Smooth muscle cell (in vitro differentiated cells): ENCODE measurements at regions not wholly inside any gene's neighbourhood (a gene's known extent, or its start where the extent isn't known, plus 50 kb on each side); places are given as distances from the start of the nearest gene placed in this dataset.

Experiments used
- DNase-seq: peaks from one replicate; lab custom pipeline; 2025; ENCODE audit not compliant: unreplicated experiment; lab: John Stamatoyannopoulos, UW
- H2AFZ ChIP-seq: fragments of 200-600 bp; sonication (generic); 2 replicates; pipeline ENCODE4 v1.6.0; 2016; ENCODE audit warnings: antibody characterized with exemption, low read depth, mild to moderate bottlenecking
- H3F3A ChIP-seq: fragments of 200-600 bp; sonication (generic); 2 replicates; pipeline ENCODE4 v1.6.0; 2017; ENCODE audit warnings: antibody characterized with exemption, low read depth
- H3K27ac ChIP-seq: fragments of 200-600 bp; sonication (generic); 2 replicates; pipeline ENCODE4 v1.5.1; 2016; ENCODE audit warnings: low read depth, mild to moderate bottlenecking
- H3K27me3 ChIP-seq: fragments of 200-600 bp; sonication (generic); 2 replicates; pipeline ENCODE4 v1.6.1; 2016; ENCODE audit warnings: low read depth, mild to moderate bottlenecking
- H3K36me3 ChIP-seq: fragments of 200-600 bp; sonication (generic); 2 replicates; pipeline ENCODE4 v1.5.1; 2016; ENCODE audit warnings: low read depth
- H3K4me1 ChIP-seq: fragments of 200-600 bp; sonication (generic); 2 replicates; pipeline ENCODE4 v1.5.1; 2016; ENCODE audit warnings: low read depth
- H3K4me2 ChIP-seq: fragments of 200-600 bp; sonication (generic); 2 replicates; pipeline ENCODE4 v1.6.0; 2016; ENCODE audit warnings: mild to moderate bottlenecking
- H3K4me3 ChIP-seq: fragments of 200-600 bp; sonication (generic); 2 replicates; pipeline ENCODE4 v1.5.1; 2016; ENCODE audit warnings: mild to moderate bottlenecking
- H3K79me2 ChIP-seq: fragments of 200-600 bp; sonication (generic); 2 replicates; pipeline ENCODE4 v1.6.0; 2016; ENCODE audit warnings: low read depth, mild to moderate bottlenecking
- H3K9ac ChIP-seq: fragments of 200-600 bp; sonication (generic); 2 replicates; pipeline ENCODE4 v1.6.0; 2016; ENCODE audit warnings: low read depth
- H3K9me3 ChIP-seq: fragments of 200-600 bp; sonication (generic); replicated peaks from 2 replicates; pipeline ENCODE4 v1.5.1; 2016; ENCODE audit warnings: low read depth
- H4K20me1 ChIP-seq: fragments of 200-600 bp; sonication (generic); 2 replicates; pipeline ENCODE4 v1.6.0; 2016; ENCODE audit warnings: low read depth
- WGBS: methylation state at CpG from one replicate; pipeline ENCODE4 v1.1.7; 2016; ENCODE audit warnings: low lambda C conversion rate; 5-methylcytosine and 5-hydroxymethylcytosine counted together
- TF ChIP-seq, protein P1 (sequence below): fragments of 200-600 bp; sonication (generic); IDR thresholded peaks from 2 replicates; pipeline ENCODE4 v1.5.1; 2017; ENCODE audit warnings: borderline replicate concordance, mild to moderate bottlenecking, antibody characterized with exemption; ENCODE audit not compliant: insufficient read depth, poor library complexity, severe bottlenecking

DNA sequence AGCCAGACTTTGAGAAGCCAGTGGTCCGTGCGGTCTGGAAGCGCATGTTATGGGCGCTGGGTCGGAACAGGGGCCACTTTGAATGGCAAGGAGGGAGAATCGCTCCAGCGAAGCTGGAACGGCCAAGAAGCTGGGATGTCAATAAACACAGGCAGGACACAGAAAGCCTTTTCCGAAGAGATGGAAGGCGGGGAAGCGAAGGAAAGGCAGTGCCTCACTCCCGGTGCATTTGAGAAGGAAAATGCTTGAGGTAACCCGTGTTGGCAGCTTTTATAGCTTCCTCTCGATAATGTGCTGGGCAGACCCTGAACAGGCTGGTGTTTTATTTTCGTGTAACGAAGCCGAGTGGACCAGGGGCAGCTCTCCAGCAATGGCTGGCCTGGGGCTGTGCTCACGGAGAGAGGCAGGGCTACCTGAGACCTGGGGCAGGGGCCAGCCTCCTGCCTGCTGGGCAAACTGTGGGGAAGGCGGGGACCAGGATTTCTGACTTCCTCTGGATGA is 84.2 kb upstream of the SPRY4 start:
- no peaks in the 10 kb centered on the region for H3K9me3 ChIP-seq
- H3K4me1 ChIP-seq, result peaks cover 9% of the 10 kb centered on the region
- no peak overlapping the region for H3K4me2 ChIP-seq
- DNase-seq, result no peak
- no peaks in the 10 kb centered on the region for H3K36me3 ChIP-seq
- H3K27me3 ChIP-seq, result no peaks in the 10 kb centered on the region
- no peaks in the 10 kb centered on the region for H4K20me1 ChIP-seq
- TF ChIP-seq, protein P1, sequence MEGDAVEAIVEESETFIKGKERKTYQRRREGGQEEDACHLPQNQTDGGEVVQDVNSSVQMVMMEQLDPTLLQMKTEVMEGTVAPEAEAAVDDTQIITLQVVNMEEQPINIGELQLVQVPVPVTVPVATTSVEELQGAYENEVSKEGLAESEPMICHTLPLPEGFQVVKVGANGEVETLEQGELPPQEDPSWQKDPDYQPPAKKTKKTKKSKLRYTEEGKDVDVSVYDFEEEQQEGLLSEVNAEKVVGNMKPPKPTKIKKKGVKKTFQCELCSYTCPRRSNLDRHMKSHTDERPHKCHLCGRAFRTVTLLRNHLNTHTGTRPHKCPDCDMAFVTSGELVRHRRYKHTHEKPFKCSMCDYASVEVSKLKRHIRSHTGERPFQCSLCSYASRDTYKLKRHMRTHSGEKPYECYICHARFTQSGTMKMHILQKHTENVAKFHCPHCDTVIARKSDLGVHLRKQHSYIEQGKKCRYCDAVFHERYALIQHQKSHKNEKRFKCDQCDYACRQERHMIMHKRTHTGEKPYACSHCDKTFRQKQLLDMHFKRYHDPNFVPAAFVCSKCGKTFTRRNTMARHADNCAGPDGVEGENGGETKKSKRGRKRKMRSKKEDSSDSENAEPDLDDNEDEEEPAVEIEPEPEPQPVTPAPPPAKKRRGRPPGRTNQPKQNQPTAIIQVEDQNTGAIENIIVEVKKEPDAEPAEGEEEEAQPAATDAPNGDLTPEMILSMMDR, result no peak
- H3F3A ChIP-seq, result peaks cover 12% of the 10 kb centered on the region
- H3K4me3 ChIP-seq, result no peak overlapping the region
- H2AFZ ChIP-seq, result no peak overlapping the region
- no peaks in the 10 kb centered on the region for H3K79me2 ChIP-seq
- 82% methylated on average over 19 of the region's 19 CpGs for WGBS
- no peak overlapping the region for H3K9ac ChIP-seq
- H3K27ac ChIP-seq, result no peak overlapping the region

- 85% methylated on average over 7 of the region's 7 CpGs for WGBS
- Histone ChIP-seq H3K9me3 (no peaks in the 10 kb centered on the region), H2AFZ (no peak overlapping the region), H3K4me2 (no peak overlapping the region), H4K20me1 (no peaks in the 10 kb centered on the region), H3K4me1 (peaks cover 12% of the 10 kb centered on the region), H3K79me2 (no peaks in the 10 kb centered on the region), H3K4me3 (no peak overlapping the region), H3F3A (peaks cover 16% of the 10 kb centered on the region), H3K27me3 (no peaks in the 10 kb centered on the region), H3K27ac (no peak overlapping the region), H3K36me3 (no peaks in the 10 kb centered on the region), H3K9ac (no peak overlapping the region)
- TF ChIP-seq, protein P1, result no peak
- DNase-seq, result no peak
Measured at GRCh38 chr5:142408536-142408935, 83.7 kb upstream of the SPRY4 start.

- peaks cover 12% of the 10 kb centered on the region for H3K4me1 ChIP-seq
- peaks cover 16% of the 10 kb centered on the region for H3F3A ChIP-seq
- H3K79me2 ChIP-seq, result no peaks in the 10 kb centered on the region
- no peaks in the 10 kb centered on the region for H3K36me3 ChIP-seq
- H3K9ac ChIP-seq, result no peak overlapping the region
- H3K4me2 ChIP-seq, result no peak overlapping the region
- no peaks in the 10 kb centered on the region for H3K27me3 ChIP-seq
- no peaks in the 10 kb centered on the region for H4K20me1 ChIP-seq
- H3K27ac ChIP-seq, result no peak overlapping the region
- H3K9me3 ChIP-seq, result no peaks in the 10 kb centered on the region
- DNase-seq, result no peak
- TF ChIP-seq, protein P1, result no peak
- WGBS, result 92% methylated on average over 6 of the region's 6 CpGs
- H2AFZ ChIP-seq, result no peak overlapping the region
- no peak overlapping the region for H3K4me3 ChIP-seq
Measured at GRCh38 chr5:142405814-142406395, 81.1 kb upstream of the SPRY4 start.

GRCh38 chr5:142405023-142405422 is 80.2 kb upstream of the SPRY4 start:
- Histone ChIP-seq H2AFZ (peak overlapping the region; percentile 68), H3F3A (peaks cover 16% of the 10 kb centered on the region), H3K36me3 (no peaks in the 10 kb centered on the region), H3K4me1 (peaks cover 12% of the 10 kb centered on the region), H3K9ac (no peak overlapping the region), H3K4me2 (peak overlapping the region; percentile 84), H3K4me3 (no peak overlapping the region), H3K27ac (peak overlapping the region; percentile 94), H3K79me2 (no peaks in the 10 kb centered on the region), H3K9me3 (no peaks in the 10 kb centered on the region), H4K20me1 (no peaks in the 10 kb centered on the region), H3K27me3 (no peaks in the 10 kb centered on the region)
- 80% methylated on average over 6 of the region's 6 CpGs for WGBS
- TF ChIP-seq, protein P1, result no peak
- DNase-seq, result no peak
